GM10266 (cell line): ENCODE measurements at regions not wholly inside any gene's neighbourhood (a gene's known extent, or its start where the extent isn't known, plus 50 kb on each side); places are given as distances from the start of the nearest gene placed in this dataset.

ENCODE experiments used
- DNase-seq: peaks from one replicate; pipeline ENCODE4 v3.0.0; 2012; ENCODE audit errors: extremely low spot score
- TF ChIP-seq, protein P1 (sequence below): IDR thresholded peaks from 2 replicates; pipeline ENCODE4 v1.5.1; 2012; ENCODE audit warnings: mild to moderate bottlenecking, low read depth; ENCODE audit not compliant: control insufficient read depth, insufficient read depth; ENCODE audit errors: missing control alignments

GRCh38 chr2:150417278-150417677, 70.2 kb downstream of the RND3 start:
- TF ChIP-seq, protein P1, sequence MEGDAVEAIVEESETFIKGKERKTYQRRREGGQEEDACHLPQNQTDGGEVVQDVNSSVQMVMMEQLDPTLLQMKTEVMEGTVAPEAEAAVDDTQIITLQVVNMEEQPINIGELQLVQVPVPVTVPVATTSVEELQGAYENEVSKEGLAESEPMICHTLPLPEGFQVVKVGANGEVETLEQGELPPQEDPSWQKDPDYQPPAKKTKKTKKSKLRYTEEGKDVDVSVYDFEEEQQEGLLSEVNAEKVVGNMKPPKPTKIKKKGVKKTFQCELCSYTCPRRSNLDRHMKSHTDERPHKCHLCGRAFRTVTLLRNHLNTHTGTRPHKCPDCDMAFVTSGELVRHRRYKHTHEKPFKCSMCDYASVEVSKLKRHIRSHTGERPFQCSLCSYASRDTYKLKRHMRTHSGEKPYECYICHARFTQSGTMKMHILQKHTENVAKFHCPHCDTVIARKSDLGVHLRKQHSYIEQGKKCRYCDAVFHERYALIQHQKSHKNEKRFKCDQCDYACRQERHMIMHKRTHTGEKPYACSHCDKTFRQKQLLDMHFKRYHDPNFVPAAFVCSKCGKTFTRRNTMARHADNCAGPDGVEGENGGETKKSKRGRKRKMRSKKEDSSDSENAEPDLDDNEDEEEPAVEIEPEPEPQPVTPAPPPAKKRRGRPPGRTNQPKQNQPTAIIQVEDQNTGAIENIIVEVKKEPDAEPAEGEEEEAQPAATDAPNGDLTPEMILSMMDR = no peak
- DNase-seq = no peak

DNA sequence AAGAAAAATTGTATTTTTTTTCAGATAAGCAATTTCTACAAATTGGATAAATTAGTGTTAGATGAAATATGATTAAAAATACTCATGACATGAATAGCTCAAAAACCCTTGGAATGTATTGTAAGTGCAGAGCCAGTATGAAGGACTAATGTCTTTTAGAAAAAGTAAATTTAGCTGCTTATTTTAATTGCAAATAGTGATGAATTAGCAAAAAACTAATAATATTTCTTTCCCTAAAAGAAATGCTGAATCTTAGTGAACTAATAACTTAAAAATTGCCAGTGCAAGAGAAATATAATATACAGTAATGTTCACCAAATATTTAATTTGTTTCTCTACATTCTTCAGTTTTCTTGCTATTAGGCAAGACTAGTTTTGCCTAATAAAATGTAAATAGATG, 72.4 kb downstream of the RND3 start:
- TF ChIP-seq, protein P1 = no peak
- no peak for DNase-seq

DNA sequence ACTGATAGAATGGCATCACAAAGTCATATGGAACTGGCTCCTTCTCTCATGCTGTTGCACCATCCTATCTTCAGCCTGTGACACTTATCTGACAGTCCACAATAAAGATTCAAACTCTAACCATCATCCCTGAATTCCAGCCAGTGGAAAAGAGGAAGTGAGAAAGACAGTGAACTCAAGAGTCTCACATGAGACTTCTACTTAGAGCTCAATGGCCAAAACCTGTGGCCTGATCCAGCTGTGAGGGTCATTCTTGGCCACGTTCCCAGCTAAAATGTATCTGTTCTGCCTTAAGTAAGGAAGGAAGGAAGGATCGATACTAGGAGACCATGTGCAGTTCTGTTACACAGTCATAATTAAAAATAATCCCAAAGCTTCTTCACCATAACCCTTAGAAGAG, 73.6 kb downstream of the RND3 start:
- DNase-seq = no peak
- TF ChIP-seq, protein P1 = no peak

DNA sequence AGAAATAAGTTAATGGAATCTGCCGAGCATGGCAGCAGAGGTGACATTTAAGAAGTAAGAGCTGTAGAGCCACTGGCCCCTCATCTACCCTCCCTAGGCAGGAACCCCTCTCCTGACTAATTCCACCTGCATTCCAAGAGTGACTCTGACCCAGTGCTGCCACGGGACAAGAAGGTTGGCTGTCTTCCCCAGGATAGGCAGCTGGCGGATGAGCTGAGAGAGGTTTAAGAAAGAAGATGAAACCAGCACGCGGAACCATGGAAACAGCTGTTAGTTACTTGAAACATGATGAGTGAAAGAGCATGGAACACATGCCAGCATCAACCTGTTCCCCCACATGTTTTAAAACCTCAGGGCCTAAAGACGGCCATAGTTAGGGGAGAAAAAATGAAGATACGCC, 74.1 kb downstream of the RND3 start:
- DNase-seq = no peak
- TF ChIP-seq, protein P1 = no peak

DNA sequence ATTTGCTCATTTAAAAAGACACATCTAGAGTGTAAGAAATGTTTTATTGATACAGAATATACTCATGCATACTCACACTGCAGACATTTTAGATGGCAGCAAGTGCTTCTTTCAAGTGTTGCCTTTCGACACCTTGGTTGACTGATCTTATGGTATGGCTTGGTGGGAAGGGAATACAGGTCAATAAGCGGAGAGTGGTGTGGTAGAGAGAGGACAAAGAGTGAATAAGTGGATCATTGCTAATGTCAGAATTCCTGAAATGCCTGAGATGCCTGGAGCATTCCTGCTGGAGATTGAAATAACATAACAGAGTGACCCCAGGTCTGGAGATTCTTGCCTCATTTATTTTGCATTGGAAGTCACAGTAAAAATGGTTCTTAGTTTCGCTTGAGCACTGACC, 76.7 kb downstream of the RND3 start:
- TF ChIP-seq, protein P1 = no peak
- DNase-seq = no peak

GRCh38 chr2:150409196-150409595, 78.3 kb downstream of the RND3 start:
- TF ChIP-seq, protein P1 = no peak

GRCh38 chr2:150404147-150404546, 83.3 kb downstream of the RND3 start:
- TF ChIP-seq, protein P1 = no peak

More at GRCh38 chr2:150409196-150409595, 78.3 kb downstream of the RND3 start:
- DNase-seq = no peak

More at GRCh38 chr2:150404147-150404546, 83.3 kb downstream of the RND3 start:
- no peak for DNase-seq
